ENCODE measurements at regions not wholly inside any gene's neighbourhood (a gene's known extent, or its start where the extent isn't known, plus 50 kb on each side); places are given as distances from the start of the nearest gene placed in this dataset.

DNA sequence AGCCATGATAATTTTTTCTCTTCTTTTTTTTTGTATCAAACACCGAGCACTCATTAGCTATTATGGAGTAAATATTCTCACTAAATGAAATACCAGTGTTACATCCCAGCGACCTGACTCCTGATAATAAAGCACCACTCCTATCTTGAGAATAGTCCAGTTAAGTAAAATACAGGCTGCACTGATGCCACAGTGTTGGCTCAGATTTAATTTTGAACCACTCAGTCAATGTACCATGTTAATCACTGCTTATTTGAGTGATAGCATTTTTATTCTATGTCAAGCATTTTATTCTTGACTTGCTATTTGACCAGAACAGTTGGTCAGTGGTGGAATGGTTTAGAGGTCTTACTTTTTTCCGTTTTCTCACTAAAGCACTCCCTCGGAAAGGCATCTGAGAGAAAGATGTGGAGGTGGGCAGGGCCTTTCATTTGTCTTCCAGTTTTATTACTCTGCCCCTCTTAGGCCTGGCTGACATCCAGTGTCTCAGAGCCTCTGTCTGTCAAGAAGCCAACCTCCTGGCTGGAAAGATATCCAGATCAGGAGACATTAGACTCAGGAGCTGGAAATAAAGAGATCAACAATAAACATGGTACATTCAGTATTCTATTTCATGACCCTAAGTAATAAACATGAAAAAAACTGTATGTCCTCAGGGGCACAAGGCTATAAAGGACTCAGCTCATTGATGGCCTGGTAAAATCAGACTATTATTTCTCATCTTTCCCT lies 457.8 kb downstream of the EPM2A start:
- Histone ChIP-seq H3K9me3 (ENCODE audit: control insufficient read depth in 4 of 4, low read length in 3 of 4) (no peaks in the 10 kb centered on the region), H3K4me1 (ENCODE audit: control insufficient read depth in 4 of 4, insufficient read depth in 4 of 4, low read length in 3 of 4) (peaks cover 0 to 21% (median 20%) of the 10 kb centered on the region in 4 donors), H3K9ac (ENCODE audit: low read depth in 1 of 2, low read length in 2 of 2) (no peak overlapping the region), H3K27me3 (ENCODE audit: control insufficient read depth in 4 of 4, insufficient read depth in 4 of 4, low read length in 3 of 4) (no peaks in the 10 kb centered on the region), H3K36me3 (ENCODE audit: control insufficient read depth in 4 of 4, insufficient read depth in 3 of 4, low read depth in 1 of 4, low read length in 3 of 4) (no peaks in the 10 kb centered on the region), H3K4me3 (ENCODE audit: low read depth in 1 of 3, low read length in 3 of 3) (no peak overlapping the region), H3K27ac (ENCODE audit: low read depth in 1 of 2, low read length in 2 of 2) (no peak overlapping the region)
- TF ChIP-seq, protein P1, sequence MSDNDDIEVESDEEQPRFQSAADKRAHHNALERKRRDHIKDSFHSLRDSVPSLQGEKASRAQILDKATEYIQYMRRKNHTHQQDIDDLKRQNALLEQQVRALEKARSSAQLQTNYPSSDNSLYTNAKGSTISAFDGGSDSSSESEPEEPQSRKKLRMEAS (IDR thresholded peaks at IDR 0.05) = no peak
- TF ChIP-seq JUND (IDR thresholded peaks at IDR 0.05) (no peak), TAF1 (conservative IDR thresholded peaks at IDR 0.05) (no peak), YY1 (IDR thresholded peaks at IDR 0.05) (no peak), ATF3 (IDR thresholded peaks at IDR 0.05) (no peak)
- no peak for DNase-seq (ENCODE audit: low spot score)
- WGBS = 94% methylated on average over 4 of the region's 4 CpGs

- DNase-seq (ENCODE audit: low spot score) = no peak
- Histone ChIP-seq H3K9ac (ENCODE audit: low read depth in 1 of 2, low read length in 2 of 2) (no peak overlapping the region), H3K9me3 (ENCODE audit: control insufficient read depth in 4 of 4, low read length in 3 of 4) (no peaks in the 10 kb centered on the region), H3K36me3 (ENCODE audit: control insufficient read depth in 4 of 4, insufficient read depth in 3 of 4, low read depth in 1 of 4, low read length in 3 of 4) (no peaks in the 10 kb centered on the region), H3K4me3 (ENCODE audit: low read depth in 1 of 3, low read length in 3 of 3) (no peak overlapping the region), H3K27ac (ENCODE audit: low read depth in 1 of 2, low read length in 2 of 2) (no peak overlapping the region), H3K27me3 (ENCODE audit: control insufficient read depth in 4 of 4, insufficient read depth in 4 of 4, low read length in 3 of 4) (no peaks in the 10 kb centered on the region), H3K4me1 (ENCODE audit: control insufficient read depth in 4 of 4, insufficient read depth in 4 of 4, low read length in 3 of 4) (peaks cover 0 to 20% (median 19%) of the 10 kb centered on the region in 4 donors)
- TF ChIP-seq RAD21 (IDR thresholded peaks at IDR 0.05) (no peak), CTCF (IDR thresholded peaks at IDR 0.05; ENCODE audit: low read depth, low read length, missing input control) (no peak), HNF4G (IDR thresholded peaks at IDR 0.05) (no peak), REST (IDR thresholded peaks at IDR 0.05) (no peak), YY1 (IDR thresholded peaks at IDR 0.05) (no peak), FOXA2 (IDR thresholded peaks at IDR 0.05) (no peak), ZBTB33 (IDR thresholded peaks at IDR 0.05) (no peak), GABPA (IDR thresholded peaks at IDR 0.05 in 1 of 2, conservative IDR thresholded peaks at IDR 0.05 in 1 of 2) (no peak), RXRA (IDR thresholded peaks at IDR 0.05) (no peak), TAF1 (conservative IDR thresholded peaks at IDR 0.05) (no peak), HNF4A (conservative IDR thresholded peaks at IDR 0.05) (no peak), FOXA1 (IDR thresholded peaks at IDR 0.05) (no peak), JUND (IDR thresholded peaks at IDR 0.05) (no peak), EGR1 (IDR thresholded peaks at IDR 0.05; ENCODE audit: low read depth in 2 of 2) (no peak), NR2F2 (IDR thresholded peaks at IDR 0.05) (no peak), ATF3 (IDR thresholded peaks at IDR 0.05) (no peak), SP1 (IDR thresholded peaks at IDR 0.05) (no peak)
- TF ChIP-seq, protein P1 (IDR thresholded peaks at IDR 0.05) = no peak
- 63% methylated on average over 2 of the region's 2 CpGs for WGBS
Measured at GRCh38 chr6:145278163-145278807, 457.0 kb downstream of the EPM2A start.

All from liver (tissue), 8 donors.